Astrocyte (in vitro differentiated cells and primary cell): ENCODE measurements at regions not wholly inside any gene's neighbourhood (a gene's known extent, or its start where the extent isn't known, plus 50 kb on each side); places are given as distances from the start of the nearest gene placed in this dataset.
A peak's percentile ranks its signal among the peaks of the same experiment; 100 is the strongest.

Experiments used
- DNase-seq: peaks from one replicate; pipeline ENCODE4 v3.0.0-alpha.2; 2010; ENCODE audit warnings: low read depth
- FAIRE-seq: peaks from 2 replicates; lab custom pipeline; 2011; peaks lifted over from hg19 to GRCh38; lab: Jason Lieb, UNC
- H2AFZ ChIP-seq: 2 replicates; pipeline ENCODE4 v1.6.0; 2012; ENCODE audit warnings: low read depth, low read length, inconsistent platforms
- H3K27ac ChIP-seq: 2 replicates; pipeline ENCODE4 v1.5.1; 2011; ENCODE audit warnings: low read depth, low read length, inconsistent platforms
- H3K27me3 ChIP-seq: 2 replicates; pipeline ENCODE4 v1.6.0; 2011; ENCODE audit warnings: low read length, inconsistent platforms; ENCODE audit not compliant: insufficient read depth
- H3K36me3 ChIP-seq: 2 replicates; pipeline ENCODE4 v1.5.1; 2011; ENCODE audit warnings: low read length, inconsistent platforms; ENCODE audit not compliant: insufficient read depth
- H3K4me1 ChIP-seq: 2 replicates; pipeline ENCODE4 v1.5.1; 2011; ENCODE audit warnings: low read length, inconsistent platforms; ENCODE audit not compliant: insufficient read depth
- H3K4me2 ChIP-seq: 2 replicates; pipeline ENCODE4 v1.6.0; 2012; ENCODE audit warnings: low read length, inconsistent platforms
- H3K4me3 ChIP-seq: 2 replicates; pipeline ENCODE4 v1.5.1; 2011; ENCODE audit warnings: low read depth, mild to moderate bottlenecking, low read length, inconsistent platforms; ENCODE audit not compliant: insufficient read depth
- H3K79me2 ChIP-seq: 2 replicates; pipeline ENCODE4 v1.6.0; 2012; ENCODE audit warnings: mild to moderate bottlenecking, low read length, inconsistent platforms; ENCODE audit not compliant: insufficient read depth
- H3K9ac ChIP-seq: 2 replicates; pipeline ENCODE4 v1.6.0; 2012; ENCODE audit warnings: mild to moderate bottlenecking, low read length, inconsistent platforms
- H3K9me3 ChIP-seq: 2 replicates; pipeline ENCODE4 v1.5.1; 2012; ENCODE audit warnings: low read depth, mild to moderate bottlenecking, low read length, inconsistent platforms; ENCODE audit not compliant: insufficient read depth
- H4K20me1 ChIP-seq: 2 replicates; pipeline ENCODE4 v1.6.0; 2012; ENCODE audit warnings: low read length, inconsistent platforms; ENCODE audit not compliant: insufficient read depth
- H3K27ac Mint-ChIP-seq: one replicate; pipeline ENCODE4 v1.8.0; 2021; ENCODE audit warnings: mild to moderate bottlenecking, mixed read lengths; ENCODE audit not compliant: unreplicated experiment
- H3K27me3 Mint-ChIP-seq: one replicate; pipeline ENCODE4 v1.8.0; 2021; ENCODE audit warnings: low read depth, mixed read lengths; ENCODE audit not compliant: unreplicated experiment
- H3K36me3 Mint-ChIP-seq: one replicate; pipeline ENCODE4 v1.8.0; 2021; ENCODE audit warnings: low read depth, mixed read lengths; ENCODE audit not compliant: unreplicated experiment
- H3K4me1 Mint-ChIP-seq: one replicate; pipeline ENCODE4 v1.8.0; 2021; ENCODE audit warnings: low read depth, mixed read lengths; ENCODE audit not compliant: unreplicated experiment
- H3K4me3 Mint-ChIP-seq: one replicate; pipeline ENCODE4 v1.8.0; 2021; ENCODE audit warnings: mild to moderate bottlenecking, moderate library complexity, mixed read lengths; ENCODE audit not compliant: unreplicated experiment
- H3K9me3 Mint-ChIP-seq: one replicate; pipeline ENCODE4 v1.8.0; 2021; ENCODE audit warnings: mild to moderate bottlenecking, mixed read lengths; ENCODE audit not compliant: unreplicated experiment
- CTCF ChIP-seq: IDR thresholded peaks from 2 replicates; pipeline ENCODE4 v1.5.1; 2011; ENCODE audit warnings: low read depth, mild to moderate bottlenecking, inconsistent platforms, low read length, moderate library complexity; ENCODE audit not compliant: insufficient read depth
- EZH2 ChIP-seq: IDR thresholded peaks from 2 replicates; pipeline ENCODE4 v1.6.1; 2012; ENCODE audit warnings: mild to moderate bottlenecking, low read length, inconsistent platforms; ENCODE audit not compliant: insufficient read depth

- H3K4me3 ChIP-seq: no peak overlapping the region
- no peak for TF ChIP-seq EZH2
- no peak for TF ChIP-seq CTCF
- Mint-ChIP-seq H3K27ac (no peak overlapping the region), H3K4me1 (no peaks in the 10 kb centered on the region), H3K27me3 (peaks cover 14% of the 10 kb centered on the region), H3K4me3 (no peak overlapping the region), H3K9me3 (peaks cover 2% of the 10 kb centered on the region), H3K36me3 (no peaks in the 10 kb centered on the region)
- H3K9me3 ChIP-seq: no peaks in the 10 kb centered on the region
- H4K20me1 ChIP-seq: no peaks in the 10 kb centered on the region
- H3K9ac ChIP-seq: no peak overlapping the region
- peaks cover 3% of the 10 kb centered on the region for H3K27me3 ChIP-seq
- H3K27ac ChIP-seq: no peak overlapping the region
- H3K36me3 ChIP-seq: no peaks in the 10 kb centered on the region
- H2AFZ ChIP-seq: no peak overlapping the region
- DNase-seq: peak; percentile 11
- no peak for FAIRE-seq
- no peaks in the 10 kb centered on the region for H3K4me1 ChIP-seq
- H3K79me2 ChIP-seq: no peaks in the 10 kb centered on the region
- H3K4me2 ChIP-seq: no peak overlapping the region
Observed at GRCh38 chr4:11053601-11054220, 369.1 kb upstream of the CLNK start.

- Histone ChIP-seq H3K27ac (no peak overlapping the region), H3K79me2 (no peaks in the 10 kb centered on the region), H2AFZ (no peak overlapping the region), H4K20me1 (no peaks in the 10 kb centered on the region), H3K9ac (no peak overlapping the region), H3K9me3 (no peaks in the 10 kb centered on the region), H3K27me3 (no peaks in the 10 kb centered on the region), H3K4me2 (no peak overlapping the region), H3K4me1 (no peaks in the 10 kb centered on the region), H3K4me3 (no peak overlapping the region), H3K36me3 (no peaks in the 10 kb centered on the region)
- FAIRE-seq: no peak
- H3K4me3 Mint-ChIP-seq: no peak overlapping the region
- H3K9me3 Mint-ChIP-seq: peaks cover 2% of the 10 kb centered on the region
- H3K27me3 Mint-ChIP-seq: peaks cover 9% of the 10 kb centered on the region
- H3K36me3 Mint-ChIP-seq: no peaks in the 10 kb centered on the region
- no peak overlapping the region for H3K27ac Mint-ChIP-seq
- no peaks in the 10 kb centered on the region for H3K4me1 Mint-ChIP-seq
- no peak for TF ChIP-seq EZH2
- TF ChIP-seq CTCF: no peak
- DNase-seq: no peak
Observed at GRCh38 chr4:11051181-11051580, 366.6 kb upstream of the CLNK start.

- Histone ChIP-seq H3K27ac (no peak overlapping the region), H3K27me3 (no peaks in the 10 kb centered on the region), H3K9ac (no peak overlapping the region), H3K79me2 (no peaks in the 10 kb centered on the region), H3K4me1 (no peaks in the 10 kb centered on the region), H3K9me3 (no peaks in the 10 kb centered on the region), H3K4me2 (no peak overlapping the region), H4K20me1 (no peaks in the 10 kb centered on the region), H2AFZ (no peak overlapping the region), H3K4me3 (no peak overlapping the region), H3K36me3 (no peaks in the 10 kb centered on the region)
- TF ChIP-seq CTCF (no peak), EZH2 (no peak)
- no peak overlapping the region for H3K4me3 Mint-ChIP-seq
- H3K4me1 Mint-ChIP-seq: no peaks in the 10 kb centered on the region
- FAIRE-seq (no peak), DNase-seq (no peak)
- peaks cover 9% of the 10 kb centered on the region for H3K27me3 Mint-ChIP-seq
- no peaks in the 10 kb centered on the region for H3K36me3 Mint-ChIP-seq
- H3K9me3 Mint-ChIP-seq: peaks cover 2% of the 10 kb centered on the region
- H3K27ac Mint-ChIP-seq: no peak overlapping the region
Observed at GRCh38 chr4:11050766-11051165, 366.2 kb upstream of the CLNK start.
